HL-60 (cell line): ENCODE measurements at regions not wholly inside any gene's neighbourhood (a gene's known extent, or its start where the extent isn't known, plus 50 kb on each side); places are given as distances from the start of the nearest gene placed in this dataset.

ENCODE experiments used
- DNase-seq, 2 experiments: peaks; one replicate each; pipeline ENCODE4 v3.0.0-alpha.2; 2010 to 2020; ENCODE audit warnings: low read depth in 1 of 2, low spot score in 1 of 2
- H3K27ac ChIP-seq: fragments of 250-450 bp; sonication (Bioruptor Pico); replicated peaks from 2 replicates; pipeline ENCODE4 v1.5.1; 2020; ENCODE audit warnings: mild to moderate bottlenecking, moderate library complexity
- H3K27me3 ChIP-seq: fragments of 250-450 bp; sonication (Bioruptor Pico); 2 replicates; pipeline ENCODE4 v1.5.1; 2021; ENCODE audit warnings: mild to moderate bottlenecking, moderate library complexity; ENCODE audit not compliant: insufficient read depth, poor library complexity, severe bottlenecking
- H3K4me3 ChIP-seq: replicated peaks from 2 replicates; pipeline ENCODE4 v1.5.1; 2011; ENCODE audit warnings: mild to moderate bottlenecking, control low read depth, low read length; ENCODE audit not compliant: insufficient read depth
- CTCF ChIP-seq: IDR thresholded peaks from one replicate; pipeline ENCODE4 v1.5.1; 2011; ENCODE audit warnings: low read length, control low read depth, inconsistent platforms; ENCODE audit not compliant: insufficient read depth
- GABPA ChIP-seq: IDR thresholded peaks from 2 replicates; pipeline ENCODE4 v1.6.1; 2012; ENCODE audit warnings: low read depth
- POLR2AphosphoS5 ChIP-seq: IDR thresholded peaks from 2 replicates; pipeline ENCODE4 v1.6.1; 2012; ENCODE audit warnings: low read depth
- REST ChIP-seq: IDR thresholded peaks from 2 replicates; pipeline ENCODE4 v1.6.1; 2012; ENCODE audit warnings: low read depth; ENCODE audit not compliant: insufficient replicate concordance
- SPI1 ChIP-seq: IDR thresholded peaks from 2 replicates; pipeline ENCODE4 v1.6.1; 2012; ENCODE audit warnings: low read depth, mild to moderate bottlenecking, borderline replicate concordance

DNA sequence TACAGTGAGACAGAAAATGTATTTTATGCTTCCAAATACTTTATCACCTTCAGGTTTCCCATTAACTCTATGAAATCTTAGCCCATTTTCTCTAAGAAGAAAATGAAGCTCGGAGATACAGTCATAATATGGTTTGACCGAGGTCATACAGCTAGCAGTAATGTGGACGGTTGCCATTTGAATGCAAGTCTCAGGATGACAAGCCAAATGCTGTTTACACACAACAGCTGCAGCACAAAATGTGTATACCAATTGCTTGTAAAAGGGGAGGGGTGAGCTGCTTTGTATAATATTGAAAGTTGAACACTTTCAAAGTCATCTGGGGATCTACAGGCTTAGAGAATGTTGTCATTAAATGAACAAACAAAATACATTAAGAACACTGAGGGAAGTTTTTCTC is 93.8 kb upstream of the FSIP2 start:
- H3K27me3 ChIP-seq = no peaks in the 10 kb centered on the region
- DNase-seq = no peak
- H3K4me3 ChIP-seq = no peak overlapping the region
- H3K27ac ChIP-seq = no peak overlapping the region
- TF ChIP-seq GABPA = no peak

GRCh38 chr2:185645529-185645928 is 93.1 kb upstream of the FSIP2 start:
- no peak overlapping the region for H3K27ac ChIP-seq
- no peaks in the 10 kb centered on the region for H3K27me3 ChIP-seq
- no peak for DNase-seq
- no peak overlapping the region for H3K4me3 ChIP-seq
- TF ChIP-seq REST (no peak), SPI1 (no peak), CTCF (no peak)

GRCh38 chr2:185658750-185659149 is 79.9 kb upstream of the FSIP2 start:
- no peak for DNase-seq
- no peaks in the 10 kb centered on the region for H3K27me3 ChIP-seq
- no peak overlapping the region for H3K27ac ChIP-seq
- TF ChIP-seq POLR2AphosphoS5 (no peak), GABPA (no peak), CTCF (no peak), SPI1 (no peak), REST (no peak)
- no peak overlapping the region for H3K4me3 ChIP-seq

- no peak overlapping the region for H3K4me3 ChIP-seq
- H3K27ac ChIP-seq = no peak overlapping the region
- no peak for DNase-seq
- H3K27me3 ChIP-seq = no peaks in the 10 kb centered on the region
- TF ChIP-seq SPI1 (no peak), CTCF (no peak), POLR2AphosphoS5 (no peak), GABPA (no peak)
Observed at GRCh38 chr2:185663811-185664210, 74.8 kb upstream of the FSIP2 start.
